ENCODE measurements at regions not wholly inside any gene's neighbourhood (a gene's known extent, or its start where the extent isn't known, plus 50 kb on each side); places are given as distances from the start of the nearest gene placed in this dataset.

GRCh38 chr4:102441978-102442911 is 58.9 kb upstream of the NFKB1 start:
- DNase-seq = no peak

- no peak for DNase-seq
These were observed 56.4 kb upstream of the NFKB1 start for GRCh38 chr4:102444752-102445151.

- no peak for DNase-seq
These were observed 55.9 kb upstream of the NFKB1 start for GRCh38 chr4:102445213-102445612.

- DNase-seq = no peak
These were observed 53.7 kb upstream of the NFKB1 start for GRCh38 chr4:102447413-102447812.

GRCh38 chr4:102449751-102450352 is 51.3 kb upstream of the NFKB1 start:
- peak; percentile 6 for DNase-seq

- no peak for DNase-seq
These were observed 49.9 kb upstream of the NFKB1 start for GRCh38 chr4:102451266-102451665.
